ENCODE measurements at regions not wholly inside any gene's neighbourhood (a gene's known extent, or its start where the extent isn't known, plus 50 kb on each side); places are given as distances from the start of the nearest gene placed in this dataset.
"Not testable (repeated sequence)": the region's sequence is repeated elsewhere in the genome, so short reads cannot be mapped to it uniquely, and the experiment has no call there.

GRCh38 chr4:22573198-22573597, 57.3 kb upstream of the ADGRA3 start:
- DNase-seq (ENCODE audit: low read depth in 3 of 3): no peak

GRCh38 chr4:22573641-22574040, 57.8 kb upstream of the ADGRA3 start:
- no peak for DNase-seq (ENCODE audit: low read depth in 3 of 3)

GRCh38 chr4:22574424-22574823, 58.6 kb upstream of the ADGRA3 start:
- DNase-seq (ENCODE audit: low read depth in 3 of 3): no peak

- DNase-seq (ENCODE audit: low read depth in 3 of 3): no peak
Measured at GRCh38 chr4:22574880-22575279, 59.0 kb upstream of the ADGRA3 start.

DNA sequence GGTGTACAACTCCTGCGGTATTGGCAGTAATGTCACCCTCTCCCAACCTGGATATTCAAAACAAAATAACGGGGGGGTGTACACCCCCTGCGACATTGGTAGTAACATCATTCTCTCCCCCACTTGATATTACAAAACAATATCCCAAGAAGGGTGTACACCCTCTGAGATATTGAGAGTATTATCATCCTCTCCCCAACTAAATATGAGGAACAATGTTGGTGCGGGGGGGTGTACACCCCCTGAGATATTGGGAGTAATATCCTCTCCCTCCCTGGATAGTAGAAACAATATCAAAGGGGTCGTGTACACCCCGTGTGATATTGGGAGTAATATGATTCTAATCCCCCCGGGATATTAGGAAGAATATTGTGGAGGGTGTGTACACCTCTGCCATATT, 71.4 kb upstream of the ADGRA3 start:
- DNase-seq (ENCODE audit: low read depth in 3 of 3): no peak

DNA sequence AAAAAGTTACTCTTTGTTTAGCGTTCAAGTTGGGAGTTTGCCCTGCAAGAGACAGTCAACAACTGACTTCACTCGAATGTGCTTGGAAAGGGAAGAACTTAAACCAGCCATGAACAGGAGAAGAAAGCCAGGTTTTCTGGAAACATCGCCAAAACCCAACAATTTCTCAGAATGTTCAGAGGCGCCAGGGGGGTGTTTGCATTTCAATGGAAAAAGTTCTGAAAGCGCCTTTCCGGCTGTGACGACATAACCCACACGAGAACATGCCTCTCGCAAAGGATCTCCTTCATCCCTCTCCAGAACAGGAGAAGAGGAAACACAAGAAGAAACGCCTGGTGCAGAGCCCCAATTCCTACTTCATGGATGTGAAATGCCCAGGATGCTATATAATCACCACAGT, 78.1 kb upstream of the ADGRA3 start:
- DNase-seq (ENCODE audit: low read depth in 3 of 3): no peak

- DNase-seq (ENCODE audit: low read depth in 3 of 3): no peak
Measured at GRCh38 chr4:22595684-22596083, 79.8 kb upstream of the ADGRA3 start.

DNA sequence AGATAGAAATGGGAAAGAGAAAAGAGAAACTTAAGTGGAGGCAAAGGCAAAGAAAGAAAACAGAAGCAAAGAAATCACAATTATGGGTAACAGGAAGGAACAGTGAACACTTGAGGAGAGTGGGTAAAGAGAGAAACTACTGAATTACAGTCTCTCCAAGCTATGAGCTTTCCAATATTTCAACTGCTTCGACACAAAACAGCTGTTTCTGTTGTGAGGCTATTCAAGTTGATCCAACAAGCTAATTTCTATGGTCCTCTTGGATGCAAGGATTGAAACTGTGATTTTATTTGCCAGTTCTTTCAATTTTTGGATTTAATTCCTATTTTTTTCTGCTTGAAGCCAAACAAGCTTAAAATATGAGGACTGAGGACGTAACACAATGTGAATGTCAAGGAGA, 80.5 kb upstream of the ADGRA3 start:
- DNase-seq (ENCODE audit: low read depth in 3 of 3): no peak

DNA sequence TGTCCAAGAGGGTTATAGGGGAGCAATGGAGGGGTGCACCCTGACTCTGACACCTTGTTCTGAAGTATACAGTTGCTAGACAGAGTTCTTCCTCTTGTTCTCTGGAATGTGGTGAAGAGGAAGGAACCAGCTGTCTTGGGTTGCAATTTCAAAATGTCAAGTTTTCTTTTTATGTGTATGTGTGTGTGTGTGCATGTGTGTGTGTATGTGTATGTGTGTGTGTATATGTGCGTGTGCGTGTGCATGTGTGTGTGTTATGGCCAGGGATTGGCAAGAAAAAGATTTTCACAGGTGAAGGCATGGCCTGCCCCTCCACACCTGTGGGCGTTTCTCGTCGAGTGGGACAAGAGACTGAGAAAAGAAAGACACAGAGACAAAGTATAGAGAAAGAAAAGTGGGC, 81.6 kb upstream of the ADGRA3 start:
- no peak for DNase-seq (ENCODE audit: low read depth in 3 of 3)

- DNase-seq (ENCODE audit: low read depth in 3 of 3): not testable (repeated sequence)
Measured at GRCh38 chr4:22598113-22599047, 82.5 kb upstream of the ADGRA3 start.

DNA sequence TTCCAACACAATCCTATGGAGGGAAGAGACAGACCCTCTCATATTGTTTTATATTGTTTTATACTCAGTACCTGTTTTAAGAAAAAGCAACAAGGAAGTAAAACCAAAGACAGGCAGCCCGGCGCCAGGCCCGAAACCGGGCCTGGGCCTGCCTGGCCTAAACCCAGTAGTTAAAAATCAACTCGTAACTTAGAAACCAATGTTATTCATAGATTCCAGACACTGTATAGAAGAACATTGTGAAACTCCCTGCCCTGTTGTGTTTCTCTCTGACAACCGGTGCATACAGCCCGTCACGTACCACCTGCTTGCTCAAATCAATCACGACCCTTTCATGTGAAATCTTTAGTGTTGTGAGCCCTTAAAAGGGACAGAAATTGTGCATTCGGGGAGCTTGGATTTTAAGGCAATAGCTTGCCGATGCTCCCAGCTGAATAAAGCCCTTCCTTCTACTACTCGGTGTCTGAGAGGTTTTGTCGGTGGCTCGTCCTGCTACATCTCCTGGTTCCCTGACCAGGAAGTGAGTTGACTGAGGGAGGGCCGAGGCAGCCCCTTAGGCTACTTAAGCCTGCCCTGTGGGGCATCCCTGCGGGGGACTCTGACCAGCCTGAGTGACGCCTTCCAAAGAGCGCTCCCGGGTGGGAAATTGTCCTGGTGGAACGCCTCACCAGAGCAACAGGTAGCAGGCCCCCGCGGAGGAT, 83.5 kb upstream of the ADGRA3 start:
- not testable (repeated sequence) for DNase-seq (ENCODE audit: low read depth in 3 of 3)

- not testable (repeated sequence) for DNase-seq (ENCODE audit: low read depth in 3 of 3)
Measured at GRCh38 chr4:22599929-22600432, 84.1 kb upstream of the ADGRA3 start.

GRCh38 chr4:22601638-22602037, 85.8 kb upstream of the ADGRA3 start:
- DNase-seq (ENCODE audit: low read depth in 3 of 3): not testable (repeated sequence)

DNA sequence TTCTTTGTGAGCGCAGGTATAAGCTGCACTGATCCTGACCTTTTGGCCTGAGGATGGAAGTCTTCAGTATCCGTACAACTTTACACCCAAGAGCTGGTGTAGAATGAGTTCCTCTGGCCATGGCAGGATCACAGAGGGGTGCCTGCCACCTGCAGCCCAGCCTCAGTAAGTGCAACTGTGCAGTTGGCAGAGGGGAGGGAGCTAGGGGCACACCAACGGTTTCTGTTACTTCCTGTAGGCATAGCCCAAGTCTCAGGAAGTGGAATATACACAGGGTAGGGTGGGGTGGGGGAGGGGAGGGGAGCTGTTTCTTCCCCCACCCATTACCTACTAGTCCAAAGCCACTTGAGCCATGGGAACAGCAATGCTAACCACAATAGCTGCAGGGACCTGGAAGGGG, 85.4 kb upstream of the GBA3 start:
- peak in 2 of 3 experiments; percentile 22 to 38 for DNase-seq (ENCODE audit: low read depth in 3 of 3)

DNA sequence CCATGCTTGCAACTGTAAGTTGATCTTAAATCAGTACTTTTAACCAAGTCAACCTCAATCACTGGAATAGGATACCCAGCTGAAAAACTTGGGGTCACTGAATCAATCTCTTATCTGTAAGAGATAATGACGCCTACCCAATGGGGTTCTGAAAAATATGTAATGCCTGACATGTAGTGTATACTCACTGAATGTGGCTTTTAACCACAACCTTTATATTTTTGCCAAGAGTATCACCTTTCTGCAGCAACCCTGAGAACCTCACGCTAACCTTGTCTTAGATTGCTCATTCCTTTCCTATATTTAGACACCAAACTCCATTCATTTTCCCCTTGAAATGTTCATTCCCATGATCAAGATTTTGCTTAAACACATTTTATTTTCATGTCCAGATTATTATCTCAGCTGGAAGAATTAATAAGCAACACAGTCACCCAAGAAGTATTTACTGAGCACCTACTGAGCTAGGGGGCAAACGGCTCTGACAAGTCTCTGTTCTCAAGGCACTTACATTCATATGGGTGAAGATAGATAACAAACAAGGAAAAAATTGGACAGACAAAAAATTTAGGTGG, 82.7 kb upstream of the GBA3 start:
- DNase-seq (ENCODE audit: low read depth in 3 of 3): not testable (repeated sequence)

DNA sequence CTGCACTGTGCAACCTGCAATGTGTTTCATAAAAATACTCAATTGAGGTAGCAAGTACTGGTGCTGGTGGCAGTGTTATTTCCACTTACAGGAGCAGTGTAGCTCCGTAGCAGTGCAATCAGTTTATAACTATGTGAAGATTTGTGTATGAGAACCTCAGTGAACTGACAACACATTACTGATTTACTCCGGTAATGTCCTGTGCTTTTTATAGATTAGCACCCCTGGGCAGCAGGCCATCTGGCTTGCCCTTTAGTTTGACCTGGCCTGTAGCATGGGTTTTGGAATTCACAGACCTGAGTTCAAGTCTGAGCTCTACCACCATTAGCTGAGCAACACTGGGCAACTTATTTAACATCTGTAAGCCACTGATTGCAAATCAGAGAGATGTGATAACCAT, 78.6 kb upstream of the GBA3 start:
- DNase-seq (ENCODE audit: low read depth in 3 of 3): no peak

DNA sequence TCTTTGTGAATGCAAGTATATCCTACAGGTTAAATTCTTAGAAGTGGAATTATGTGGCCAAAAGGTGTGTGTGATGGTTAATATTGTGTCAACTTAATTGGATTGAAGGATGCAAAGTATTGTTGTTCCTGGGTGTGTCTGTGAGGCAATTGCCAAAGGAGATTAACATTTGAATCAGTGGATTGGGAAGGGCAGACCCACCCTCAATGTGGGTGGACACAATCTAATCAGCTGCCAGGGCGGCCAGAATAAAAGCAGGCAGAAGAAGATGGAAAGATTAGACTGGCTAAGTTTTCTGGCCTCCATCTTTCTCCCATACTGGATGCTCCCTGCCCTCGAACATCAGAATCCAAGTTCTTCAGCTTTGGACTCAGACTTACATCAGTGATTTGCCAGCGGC, 76.2 kb upstream of the GBA3 start:
- no peak for DNase-seq (ENCODE audit: low read depth in 3 of 3)

DNA sequence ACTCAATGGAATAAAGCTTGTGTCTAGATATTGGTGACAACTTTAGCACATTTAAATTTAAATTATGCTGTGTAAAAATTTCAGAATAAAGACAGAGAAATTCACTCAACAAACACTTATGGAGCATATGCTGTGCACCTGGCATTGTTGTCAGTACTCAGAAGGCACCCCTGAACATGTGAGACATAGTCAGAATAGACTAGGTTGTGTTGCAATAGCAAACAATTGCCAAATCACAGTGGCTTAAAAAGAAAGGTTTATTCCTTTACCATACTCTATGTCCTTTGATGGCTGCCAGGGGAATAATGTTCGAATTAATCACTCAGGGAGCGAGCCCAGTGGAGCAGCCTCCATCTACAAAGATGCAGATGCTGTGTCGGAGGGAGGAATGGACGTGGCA, 72.6 kb upstream of the GBA3 start:
- DNase-seq (ENCODE audit: low read depth in 3 of 3): not testable (repeated sequence)

DNA sequence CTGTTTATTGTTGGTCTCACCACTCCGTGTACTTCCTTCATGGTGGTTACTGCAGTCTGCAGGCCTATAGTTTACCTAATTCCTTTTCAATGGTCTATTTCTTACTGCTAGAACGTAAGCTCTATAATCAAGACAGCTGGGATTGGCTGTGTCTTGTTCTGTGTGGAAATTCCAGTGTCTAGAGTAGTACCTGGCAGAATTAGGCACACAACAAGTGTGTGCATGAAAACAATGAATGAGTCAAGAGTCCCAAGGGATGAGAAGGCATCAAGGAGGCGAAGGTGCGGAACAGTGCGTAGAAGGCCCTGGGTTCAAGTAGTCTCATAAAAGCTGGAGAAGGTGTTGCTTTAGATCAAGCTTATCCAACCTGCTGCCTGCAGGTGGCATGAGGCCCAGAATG, 70.8 kb upstream of the GBA3 start:
- not testable (repeated sequence) for DNase-seq (ENCODE audit: low read depth in 3 of 3)

GRCh38 chr4:22624002-22624401, 68.7 kb upstream of the GBA3 start:
- DNase-seq (ENCODE audit: low read depth in 3 of 3): not testable (repeated sequence)

DNA sequence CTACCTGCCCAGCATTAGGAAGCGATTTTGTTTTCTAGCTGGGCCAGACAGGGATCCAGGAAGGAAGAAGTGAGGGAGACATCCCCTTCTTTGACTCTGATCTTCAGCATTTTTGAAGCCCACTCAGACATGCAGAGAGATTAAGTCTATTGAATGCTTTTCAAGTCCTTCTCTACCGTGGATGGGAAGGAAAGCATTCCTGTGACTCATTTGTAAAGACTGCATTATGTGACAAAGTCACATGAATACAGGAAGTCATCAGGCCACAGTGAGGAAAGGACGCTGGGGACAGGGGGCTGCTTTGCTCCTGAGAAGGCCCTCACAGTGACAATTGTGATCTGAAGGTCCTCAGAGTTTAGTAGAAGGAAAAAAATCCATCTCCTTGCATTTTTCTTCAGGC, 67.4 kb upstream of the GBA3 start:
- DNase-seq (ENCODE audit: low read depth in 3 of 3): no peak

GRCh38 chr4:22627851-22628250, 64.9 kb upstream of the GBA3 start:
- not testable (repeated sequence) for DNase-seq (ENCODE audit: low read depth in 3 of 3)

Measured in stimulated activated CD4-positive, alpha-beta T cell treated with anti-CD3 and anti-CD28 coated beads, TNF-alpha, amount 100 ng/mL, for 24 hours (primary cell).